MM.1S (cell line): ENCODE measurements at regions not wholly inside any gene's neighbourhood (a gene's known extent, or its start where the extent isn't known, plus 50 kb on each side); places are given as distances from the start of the nearest gene placed in this dataset.

Experiments
- DNase-seq: peaks from one replicate; pipeline ENCODE4 v3.0.0-alpha.2; 2015
- H2AFZ ChIP-seq: fragments of 300-600 bp; sonication (generic); 2 replicates; pipeline ENCODE4 v1.6.0; 2016; ENCODE audit warnings: antibody characterized with exemption, low read length
- H3F3A ChIP-seq: fragments of 300-600 bp; sonication (generic); 2 replicates; pipeline ENCODE4 v1.6.1; 2016; ENCODE audit warnings: mild to moderate bottlenecking, antibody characterized with exemption, low read length, moderate library complexity, mixed read lengths; ENCODE audit not compliant: insufficient read depth
- H3K27ac ChIP-seq: fragments of 300-600 bp; sonication (generic); 2 replicates; pipeline ENCODE4 v1.5.1; 2016; ENCODE audit warnings: mild to moderate bottlenecking, low read length
- H3K27me3 ChIP-seq: fragments of 300-600 bp; sonication (generic); replicated peaks from 2 replicates; pipeline ENCODE4 v1.6.0; 2016; ENCODE audit warnings: low read length; ENCODE audit not compliant: insufficient read depth
- H3K36me3 ChIP-seq: fragments of 300-600 bp; sonication (generic); replicated peaks from 2 replicates; pipeline ENCODE4 v1.6.1; 2016; ENCODE audit warnings: mild to moderate bottlenecking, low read length, mixed read lengths; ENCODE audit not compliant: insufficient read depth
- H3K4me1 ChIP-seq: fragments of 300-600 bp; sonication (generic); 2 replicates; pipeline ENCODE4 v1.6.1; 2016; ENCODE audit warnings: low read length, mixed read lengths
- H3K4me2 ChIP-seq: fragments of 300-600 bp; sonication (generic); 2 replicates; pipeline ENCODE4 v1.6.0; 2016; ENCODE audit warnings: low read depth, low read length
- H3K4me3 ChIP-seq: fragments of 300-600 bp; sonication (generic); 2 replicates; pipeline ENCODE4 v1.5.1; 2016; ENCODE audit warnings: low read length, mixed read lengths
- H3K79me2 ChIP-seq: fragments of 300-600 bp; sonication (generic); 2 replicates; pipeline ENCODE4 v1.6.1; 2016; ENCODE audit warnings: mixed run types, low read length, mixed read lengths
- H3K9ac ChIP-seq: fragments of 300-600 bp; sonication (generic); 2 replicates; pipeline ENCODE4 v1.6.1; 2016; ENCODE audit warnings: low read length, mixed read lengths
- H3K9me2 ChIP-seq: fragments of 300-600 bp; sonication (generic); replicated peaks from 2 replicates; pipeline ENCODE4 v1.6.1; 2016; ENCODE audit warnings: mild to moderate bottlenecking, low read length, mixed read lengths; ENCODE audit not compliant: insufficient read depth
- H3K9me3 ChIP-seq: fragments of 300-600 bp; sonication (generic); replicated peaks from 2 replicates; pipeline ENCODE4 v1.6.1; 2016; ENCODE audit warnings: mild to moderate bottlenecking, low read length, mixed read lengths; ENCODE audit not compliant: insufficient read depth
- H4K20me1 ChIP-seq: fragments of 300-600 bp; sonication (generic); 2 replicates; pipeline ENCODE4 v1.6.1; 2016; ENCODE audit warnings: mild to moderate bottlenecking, low read length, moderate library complexity, mixed read lengths; ENCODE audit not compliant: insufficient read depth
- CTCF ChIP-seq: fragments of 300-600 bp; sonication (generic); IDR thresholded peaks from 2 replicates; pipeline ENCODE4 v1.5.1; 2016; ENCODE audit warnings: antibody characterized with exemption, low read length, mixed read lengths
- EZH2 ChIP-seq: fragments of 300-600 bp; sonication (generic); optimal IDR thresholded peaks from 2 replicates; pipeline ENCODE3; 2017; ENCODE audit warnings: low read depth, mild to moderate bottlenecking, antibody characterized with exemption, low read length, mixed read lengths
- EZH2phosphoT487 ChIP-seq: fragments of 300-600 bp; sonication (generic); IDR thresholded peaks from 2 replicates; pipeline ENCODE4 v1.6.1; 2018; ENCODE audit warnings: antibody characterized with exemption, low read length

- Histone ChIP-seq H3K4me3 (no peak overlapping the region), H3K4me2 (no peak overlapping the region), H4K20me1 (no peaks in the 10 kb centered on the region), H3F3A (no peaks in the 10 kb centered on the region), H2AFZ (no peak overlapping the region), H3K9ac (no peak overlapping the region), H3K9me3 (no peaks in the 10 kb centered on the region), H3K4me1 (no peaks in the 10 kb centered on the region), H3K36me3 (no peaks in the 10 kb centered on the region), H3K9me2 (no peaks in the 10 kb centered on the region), H3K79me2 (no peaks in the 10 kb centered on the region), H3K27me3 (no peaks in the 10 kb centered on the region), H3K27ac (no peak overlapping the region)
- TF ChIP-seq CTCF (no peak), EZH2phosphoT487 (no peak), EZH2 (no peak)
- DNase-seq, result no peak
Observed at GRCh38 chr2:37458133-37458532, 113.7 kb downstream of the QPCT start.

- Histone ChIP-seq H3K9ac (no peak overlapping the region), H3K79me2 (no peaks in the 10 kb centered on the region), H3K36me3 (no peaks in the 10 kb centered on the region), H3K4me1 (no peaks in the 10 kb centered on the region), H3K4me2 (no peak overlapping the region), H3K9me2 (no peaks in the 10 kb centered on the region), H3K4me3 (no peak overlapping the region), H4K20me1 (no peaks in the 10 kb centered on the region), H3K27ac (no peak overlapping the region), H2AFZ (no peak overlapping the region), H3F3A (no peaks in the 10 kb centered on the region), H3K27me3 (no peaks in the 10 kb centered on the region), H3K9me3 (no peaks in the 10 kb centered on the region)
- TF ChIP-seq CTCF (no peak), EZH2 (no peak), EZH2phosphoT487 (no peak)
- no peak for DNase-seq
Observed at GRCh38 chr2:37459095-37459981, 114.9 kb downstream of the QPCT start.

- no peak for DNase-seq
- Histone ChIP-seq H3K4me1 (no peaks in the 10 kb centered on the region), H3K36me3 (no peaks in the 10 kb centered on the region), H3K9me2 (no peaks in the 10 kb centered on the region), H2AFZ (no peak overlapping the region), H3K27ac (no peak overlapping the region), H4K20me1 (no peaks in the 10 kb centered on the region), H3K27me3 (no peaks in the 10 kb centered on the region), H3K4me2 (no peak overlapping the region), H3F3A (no peaks in the 10 kb centered on the region), H3K79me2 (no peaks in the 10 kb centered on the region), H3K9ac (no peak overlapping the region), H3K4me3 (no peak overlapping the region), H3K9me3 (no peaks in the 10 kb centered on the region)
- no peak for TF ChIP-seq CTCF
- no peak for TF ChIP-seq EZH2
- TF ChIP-seq EZH2phosphoT487, result no peak
Observed at GRCh38 chr2:37460896-37461229, 116.4 kb downstream of the QPCT start.
